GM21381 (cell line): ENCODE measurements at regions not wholly inside any gene's neighbourhood (a gene's known extent, or its start where the extent isn't known, plus 50 kb on each side); places are given as distances from the start of the nearest gene placed in this dataset.
A peak's percentile ranks its signal among the peaks of the same experiment; 100 is the strongest.
"Not testable (repeated sequence)": the region's sequence is repeated elsewhere in the genome, so short reads cannot be mapped to it uniquely, and the experiment has no call there.

ENCODE experiments used
- ATAC-seq: cut with Tn5 transposase; IDR thresholded peaks from one replicate; pipeline ENCODE4 v1.9.1; 2021; ENCODE audit warnings: mild to moderate bottlenecking, moderate library complexity; ENCODE audit not compliant: unreplicated experiment

DNA sequence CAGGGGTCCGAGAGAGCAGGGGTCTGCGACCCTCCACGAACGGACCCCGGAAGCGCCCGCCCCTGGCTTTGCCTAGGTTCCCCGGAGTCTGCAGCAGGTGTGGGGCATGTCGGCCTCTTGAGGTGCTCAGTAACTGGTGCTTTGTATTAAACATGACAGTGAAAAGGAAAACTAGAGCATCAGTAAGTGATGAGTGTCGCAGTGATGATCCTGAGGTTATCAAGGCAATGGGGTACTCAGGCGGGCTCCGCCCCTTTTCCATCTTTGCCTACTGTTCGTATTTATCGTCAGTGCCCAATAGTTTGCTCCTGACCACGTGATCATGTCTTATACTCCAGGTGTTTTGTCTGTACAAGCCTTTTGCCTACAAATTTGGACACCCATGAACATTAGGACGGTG, 262.4 kb downstream of the ZNF37A start:
- ATAC-seq = peak; percentile 40

- ATAC-seq = not testable (repeated sequence)
Measured at GRCh38 chr10:38362514-38362913, 268.4 kb downstream of the ZNF37A start.

- not testable (repeated sequence) for ATAC-seq
Measured at GRCh38 chr10:38364073-38364472, 269.9 kb downstream of the ZNF37A start.

DNA sequence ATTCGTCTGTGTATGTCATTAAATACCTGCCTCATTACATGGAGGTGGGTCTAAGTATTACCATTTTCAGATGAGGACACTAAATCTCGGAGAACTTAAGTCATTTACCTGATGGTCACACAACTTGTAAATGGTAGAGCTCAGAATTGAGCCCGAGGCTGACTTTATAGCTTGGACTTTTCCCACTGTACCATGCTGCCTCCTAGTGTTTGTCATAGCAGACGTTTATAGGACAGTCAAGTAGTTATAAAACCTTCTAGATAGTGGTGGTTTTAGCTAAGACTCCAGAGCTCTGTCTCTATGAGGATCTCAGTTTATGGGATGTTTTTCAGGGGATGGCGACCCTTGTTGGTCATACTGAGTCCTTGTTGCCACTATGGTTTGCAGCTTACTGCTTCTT, 271.8 kb downstream of the ZNF37A start:
- ATAC-seq = not testable (repeated sequence)

- ATAC-seq = not testable (repeated sequence)
Measured at GRCh38 chr10:38383800-38384199, 289.7 kb downstream of the ZNF37A start.

DNA sequence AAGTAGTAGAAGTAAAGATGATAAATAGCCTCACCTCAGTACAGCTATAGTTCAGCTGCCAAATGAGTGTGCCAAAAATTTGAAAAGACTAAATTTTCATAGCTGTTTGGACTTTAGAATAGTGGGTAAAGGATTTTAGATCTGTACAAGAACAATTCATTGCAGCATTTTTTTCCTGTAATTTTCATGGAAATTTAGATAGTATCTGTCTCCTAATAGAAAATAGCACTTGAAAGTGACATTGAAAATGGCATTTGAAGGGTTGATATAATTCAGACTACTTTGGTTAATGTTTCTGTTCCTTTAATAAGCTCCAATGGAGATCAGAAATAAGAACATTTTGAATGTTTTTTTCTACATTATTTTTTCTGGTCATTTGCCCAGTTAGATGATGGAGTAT, 292.7 kb downstream of the ZNF37A start:
- not testable (repeated sequence) for ATAC-seq

GRCh38 chr10:38390725-38391124, 296.6 kb downstream of the ZNF37A start:
- ATAC-seq = not testable (repeated sequence)

DNA sequence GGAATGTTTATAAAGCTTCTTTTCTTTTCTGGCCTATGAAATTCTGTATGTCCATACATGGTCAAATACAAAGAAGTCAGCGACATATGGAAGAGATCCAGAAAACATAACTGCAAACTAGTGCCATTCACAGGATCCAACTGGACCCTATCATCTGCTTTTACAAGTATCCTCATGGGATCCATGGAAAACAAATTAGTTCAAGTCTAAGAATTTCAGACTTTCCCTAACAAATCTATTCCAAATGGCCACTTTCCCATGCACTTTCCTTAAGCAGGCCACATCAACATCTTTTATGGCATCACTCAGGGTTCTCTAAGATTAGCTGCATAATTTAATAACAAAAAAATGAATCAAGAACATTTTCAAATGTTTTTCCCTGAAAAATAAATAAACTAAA, 301.3 kb downstream of the ZNF37A start:
- ATAC-seq = not testable (repeated sequence)

DNA sequence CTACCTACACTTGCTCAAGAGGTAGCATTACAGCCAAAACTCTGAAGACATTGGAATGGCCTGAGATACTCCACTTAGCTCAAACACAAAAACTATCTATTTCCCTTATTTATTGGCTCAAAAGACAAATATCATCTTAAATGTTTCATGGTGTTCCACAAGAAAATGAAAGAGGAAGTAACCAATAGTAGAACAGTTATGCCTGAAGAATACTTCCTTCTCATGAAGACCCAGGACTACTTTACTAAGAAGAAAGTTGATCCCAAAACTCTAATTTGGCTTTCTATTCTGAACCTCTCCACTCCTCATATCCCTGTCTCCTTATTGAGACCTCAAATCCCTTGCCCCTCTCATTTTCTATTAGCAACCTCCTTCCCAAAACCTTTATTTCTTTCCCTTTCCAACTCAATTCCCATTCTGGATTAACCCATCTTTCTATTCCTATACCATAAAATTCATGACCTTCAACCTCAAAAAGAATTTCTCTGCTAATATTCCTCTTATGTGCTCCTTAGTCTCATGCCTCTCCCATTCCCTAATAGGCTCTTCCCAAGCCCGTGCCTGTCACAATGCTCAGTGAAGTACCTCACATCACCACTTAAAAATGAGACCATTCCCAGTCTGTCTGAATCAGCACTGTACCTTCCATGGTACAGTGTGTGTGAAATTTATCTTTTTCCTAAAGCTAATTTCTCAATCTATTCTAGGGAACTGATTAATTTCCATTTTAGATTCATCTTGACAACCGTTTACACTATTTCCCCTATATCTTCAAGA, 302.2 kb downstream of the ZNF37A start:
- ATAC-seq = peak; percentile 49

- ATAC-seq = not testable (repeated sequence)
Measured at GRCh38 chr10:38401565-38401964, 307.4 kb downstream of the ZNF37A start.

- peak; percentile 99 for ATAC-seq
Measured at GRCh38 chr10:38402442-38403346, 308.6 kb downstream of the ZNF37A start.

GRCh38 chr10:38403347-38404117, 309.4 kb downstream of the ZNF37A start:
- not testable (repeated sequence) for ATAC-seq

DNA sequence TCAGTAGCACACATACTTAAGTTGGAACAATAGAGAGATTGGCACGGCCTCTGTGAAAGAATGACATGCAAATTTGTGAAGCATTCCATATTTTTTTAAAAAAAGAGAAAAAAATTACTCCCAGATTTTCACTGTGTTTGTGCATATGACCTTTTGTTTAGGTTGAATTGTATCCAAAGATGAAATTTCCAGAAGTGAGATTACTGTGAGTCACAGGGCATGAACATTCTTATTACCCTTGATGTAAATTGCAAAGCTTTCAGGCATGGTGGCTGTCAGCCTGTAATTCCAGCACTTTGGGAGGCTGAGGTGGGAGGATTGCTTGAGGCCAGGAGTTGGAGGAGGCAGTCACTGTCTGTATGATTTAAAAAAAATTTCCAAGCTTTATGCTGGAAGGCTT, 329.5 kb downstream of the ZNF37A start:
- not testable (repeated sequence) for ATAC-seq

- not testable (repeated sequence) for ATAC-seq
Measured at GRCh38 chr10:38430242-38430641, 336.1 kb downstream of the ZNF37A start.

GRCh38 chr10:38437359-38437758, 343.2 kb downstream of the ZNF37A start:
- not testable (repeated sequence) for ATAC-seq

DNA sequence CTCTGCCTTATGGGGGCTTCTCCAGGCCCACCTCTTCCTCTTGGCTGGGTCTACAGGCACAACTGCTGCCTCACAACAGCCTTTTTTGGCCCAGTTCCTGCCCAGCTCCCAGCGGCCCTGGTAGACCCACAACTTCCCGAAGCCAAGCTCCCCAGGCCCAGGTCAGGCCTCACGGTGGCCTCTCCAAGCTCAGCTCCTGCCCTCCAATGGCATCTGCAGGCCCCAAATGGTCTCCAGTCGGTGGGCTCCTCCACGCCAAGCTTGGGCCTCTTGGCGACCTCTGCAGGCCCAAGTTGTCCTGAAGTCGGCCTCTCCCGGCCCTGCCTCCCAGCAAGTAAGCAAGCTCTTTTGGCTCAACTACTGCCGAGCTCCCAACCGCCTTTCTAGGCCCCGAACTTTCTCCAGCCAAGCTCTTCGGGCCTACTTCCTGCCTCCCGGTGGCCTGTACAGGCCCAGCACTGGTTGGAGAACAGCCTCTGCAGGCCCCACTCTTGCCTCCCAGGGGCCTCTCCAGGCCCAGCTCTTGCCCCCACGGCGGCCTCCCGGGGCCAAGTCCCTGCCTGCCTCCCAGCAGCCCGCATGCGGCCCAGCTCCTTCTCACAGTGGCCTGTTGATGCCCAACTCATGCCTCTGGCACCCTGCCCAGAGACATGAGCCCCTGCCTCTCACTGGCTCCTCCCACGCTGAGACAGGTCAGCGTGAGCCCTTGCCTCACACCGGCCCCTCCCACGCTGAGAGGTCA, 354.6 kb downstream of the ZNF37A start:
- ATAC-seq = not testable (repeated sequence)

DNA sequence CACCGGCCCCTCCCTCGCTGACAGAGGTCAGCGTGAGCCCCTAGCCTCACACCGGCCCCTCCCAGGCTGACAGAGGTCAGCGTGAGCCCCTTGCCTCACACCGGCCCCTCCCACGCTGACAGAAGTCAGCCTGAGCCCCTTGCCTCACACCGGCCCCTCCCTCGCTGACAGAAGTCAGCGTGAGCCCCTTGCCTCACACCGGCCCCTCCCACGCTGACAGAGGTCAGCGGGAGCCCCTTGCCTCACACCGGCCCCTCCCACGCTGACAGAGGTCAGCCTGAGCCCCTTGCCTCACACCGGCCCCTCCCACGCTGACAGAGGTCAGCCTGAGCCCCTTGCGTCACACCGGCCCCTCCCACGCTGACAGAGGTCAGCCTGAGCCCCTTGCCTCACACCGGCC, 355.5 kb downstream of the ZNF37A start:
- not testable (repeated sequence) for ATAC-seq

DNA sequence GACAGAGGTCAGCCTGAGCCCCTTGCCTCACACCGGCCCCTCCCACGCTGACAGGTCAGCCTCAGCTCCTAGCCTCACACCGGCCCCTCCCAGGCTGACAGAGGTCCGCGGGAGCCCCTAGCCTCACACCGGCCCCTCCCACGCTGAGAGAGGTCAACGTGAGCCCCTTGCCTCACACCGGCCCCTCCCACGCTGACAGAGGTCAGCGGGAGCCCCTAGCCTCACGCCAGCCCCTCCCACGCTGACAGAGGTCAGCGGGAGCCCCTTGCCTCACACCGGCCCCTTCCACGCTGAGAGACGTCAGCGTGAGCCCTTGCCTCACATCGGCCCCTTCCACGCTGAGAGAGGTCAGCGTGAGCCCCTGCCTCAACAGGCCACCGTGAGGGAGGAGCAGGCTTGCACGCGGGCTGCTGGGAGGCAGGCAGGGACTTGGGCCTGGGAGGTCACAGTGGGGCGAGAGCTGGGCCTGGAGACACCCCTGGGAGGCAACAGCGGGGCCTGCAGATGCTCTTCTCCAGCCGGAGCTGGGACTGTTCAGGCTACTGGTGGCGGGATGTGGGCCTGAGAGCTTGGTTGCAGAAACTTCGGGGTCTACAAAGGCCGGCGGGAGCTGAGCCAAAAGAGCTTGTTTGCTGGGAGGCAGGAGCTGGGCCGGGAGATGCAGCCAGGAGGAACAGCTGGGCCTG, 356.4 kb downstream of the ZNF37A start:
- ATAC-seq = not testable (repeated sequence)

- not testable (repeated sequence) for ATAC-seq
Measured at GRCh38 chr10:38451306-38451967, 357.3 kb downstream of the ZNF37A start.
